Loucy (cell line): ENCODE measurements at regions not wholly inside any gene's neighbourhood (a gene's known extent, or its start where the extent isn't known, plus 50 kb on each side); places are given as distances from the start of the nearest gene placed in this dataset.

Experiments used
- H2AFZ ChIP-seq: fragments of 200-600 bp; sonication (generic); 2 replicates; pipeline ENCODE4 v1.6.0; 2016; ENCODE audit warnings: antibody characterized with exemption, mild to moderate bottlenecking, low read length, moderate library complexity
- H3F3A ChIP-seq: fragments of 200-600 bp; 2 replicates; pipeline ENCODE4 v1.6.0; 2016; ENCODE audit warnings: antibody characterized with exemption, low read depth, mild to moderate bottlenecking
- H3K27me3 ChIP-seq: fragments of 200-600 bp; sonication (generic); 2 replicates; pipeline ENCODE4 v1.6.1; 2014; ENCODE audit warnings: low read length, mild to moderate bottlenecking; ENCODE audit not compliant: insufficient read depth, poor library complexity, severe bottlenecking
- H3K36me3 ChIP-seq: fragments of 200-600 bp; sonication (generic); 2 replicates; pipeline ENCODE4 v1.6.1; 2016; ENCODE audit warnings: low read length; ENCODE audit not compliant: insufficient read depth
- H3K4me1 ChIP-seq: fragments of 200-600 bp; sonication (generic); 2 replicates; pipeline ENCODE4 v1.5.1; 2014; ENCODE audit warnings: low read length, mild to moderate bottlenecking; ENCODE audit not compliant: insufficient read depth, poor library complexity, severe bottlenecking
- H3K4me2 ChIP-seq: fragments of 200-600 bp; sonication (generic); 2 replicates; pipeline ENCODE4 v1.6.0; 2014; ENCODE audit warnings: antibody characterized with exemption, low read length, low read depth, mild to moderate bottlenecking; ENCODE audit not compliant: poor library complexity, severe bottlenecking
- H3K4me3 ChIP-seq: fragments of 200-600 bp; sonication (generic); 2 replicates; pipeline ENCODE4 v1.5.1; 2014; ENCODE audit warnings: low read length, mild to moderate bottlenecking, mixed read lengths; ENCODE audit not compliant: poor library complexity, severe bottlenecking
- H3K79me2 ChIP-seq: fragments of 200-600 bp; sonication (generic); 2 replicates; pipeline ENCODE4 v1.6.1; 2014; ENCODE audit warnings: low read length; ENCODE audit not compliant: insufficient read depth
- H3K9ac ChIP-seq: fragments of 200-600 bp; sonication (generic); 2 replicates; pipeline ENCODE4 v1.6.0; 2014; ENCODE audit warnings: mild to moderate bottlenecking, low read depth, low read length, moderate library complexity; ENCODE audit not compliant: poor library complexity, severe bottlenecking
- H3K9me2 ChIP-seq: fragments of 200-600 bp; sonication (generic); replicated peaks from 2 replicates; pipeline ENCODE4 v1.6.1; 2016; ENCODE audit warnings: low read depth, low read length, mixed read lengths
- H3K9me3 ChIP-seq: fragments of 200-600 bp; sonication (generic); 2 replicates; pipeline ENCODE4 v1.6.1; 2014; ENCODE audit warnings: mild to moderate bottlenecking, antibody characterized with exemption, low read length, low read depth; ENCODE audit not compliant: insufficient read depth
- H4K20me1 ChIP-seq: fragments of 200-600 bp; sonication (generic); 2 replicates; pipeline ENCODE4 v1.6.0; 2014; ENCODE audit warnings: antibody characterized with exemption, low read length, mild to moderate bottlenecking; ENCODE audit not compliant: insufficient read depth, poor library complexity, severe bottlenecking
- EZH2phosphoT487 ChIP-seq: fragments of 200-600 bp; IDR thresholded peaks from 2 replicates; pipeline ENCODE4 v1.6.1; 2018; ENCODE audit warnings: antibody characterized with exemption, mild to moderate bottlenecking, moderate library complexity, borderline replicate concordance
- TF ChIP-seq, protein P1 (sequence below): fragments of 200-600 bp; sonication (generic); conservative IDR thresholded peaks from 2 replicates; pipeline ENCODE4 v1.5.1; 2014; ENCODE audit warnings: mild to moderate bottlenecking, antibody characterized with exemption, low read length

DNA sequence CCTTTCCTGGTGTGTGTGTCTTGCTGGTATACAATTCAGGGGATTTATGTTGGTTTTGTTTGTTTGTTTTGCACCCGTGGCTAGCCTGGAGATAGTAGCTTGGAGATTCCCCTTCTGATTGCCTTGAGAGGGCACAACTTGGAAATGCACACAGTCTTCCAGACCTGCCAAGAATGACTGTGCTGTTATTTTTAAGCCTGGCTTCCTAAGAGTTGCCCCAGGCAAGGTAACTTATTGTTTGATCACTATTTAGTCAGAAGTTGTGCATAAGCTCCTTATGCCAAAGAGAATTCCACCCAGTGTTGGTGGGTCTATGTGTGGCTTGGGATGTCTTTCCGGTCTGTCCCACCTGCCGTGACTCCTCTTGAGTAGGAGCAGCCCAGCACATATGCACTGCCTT, 421.9 kb upstream of the KCNN2 start:
- no peaks in the 10 kb centered on the region for H3F3A ChIP-seq
- H2AFZ ChIP-seq, result no peak overlapping the region
- H3K4me1 ChIP-seq, result no peaks in the 10 kb centered on the region
- no peak overlapping the region for H3K4me3 ChIP-seq
- TF ChIP-seq EZH2phosphoT487, result no peak
- TF ChIP-seq, protein P1, sequence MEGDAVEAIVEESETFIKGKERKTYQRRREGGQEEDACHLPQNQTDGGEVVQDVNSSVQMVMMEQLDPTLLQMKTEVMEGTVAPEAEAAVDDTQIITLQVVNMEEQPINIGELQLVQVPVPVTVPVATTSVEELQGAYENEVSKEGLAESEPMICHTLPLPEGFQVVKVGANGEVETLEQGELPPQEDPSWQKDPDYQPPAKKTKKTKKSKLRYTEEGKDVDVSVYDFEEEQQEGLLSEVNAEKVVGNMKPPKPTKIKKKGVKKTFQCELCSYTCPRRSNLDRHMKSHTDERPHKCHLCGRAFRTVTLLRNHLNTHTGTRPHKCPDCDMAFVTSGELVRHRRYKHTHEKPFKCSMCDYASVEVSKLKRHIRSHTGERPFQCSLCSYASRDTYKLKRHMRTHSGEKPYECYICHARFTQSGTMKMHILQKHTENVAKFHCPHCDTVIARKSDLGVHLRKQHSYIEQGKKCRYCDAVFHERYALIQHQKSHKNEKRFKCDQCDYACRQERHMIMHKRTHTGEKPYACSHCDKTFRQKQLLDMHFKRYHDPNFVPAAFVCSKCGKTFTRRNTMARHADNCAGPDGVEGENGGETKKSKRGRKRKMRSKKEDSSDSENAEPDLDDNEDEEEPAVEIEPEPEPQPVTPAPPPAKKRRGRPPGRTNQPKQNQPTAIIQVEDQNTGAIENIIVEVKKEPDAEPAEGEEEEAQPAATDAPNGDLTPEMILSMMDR, result no peak
- no peaks in the 10 kb centered on the region for H3K79me2 ChIP-seq
- H3K9me3 ChIP-seq, result no peaks in the 10 kb centered on the region
- no peak overlapping the region for H3K9ac ChIP-seq
- H4K20me1 ChIP-seq, result no peaks in the 10 kb centered on the region
- no peaks in the 10 kb centered on the region for H3K36me3 ChIP-seq
- no peaks in the 10 kb centered on the region for H3K27me3 ChIP-seq
- no peak overlapping the region for H3K4me2 ChIP-seq
- H3K9me2 ChIP-seq, result no peaks in the 10 kb centered on the region

- Histone ChIP-seq H2AFZ (no peak overlapping the region), H4K20me1 (no peaks in the 10 kb centered on the region), H3K4me3 (no peak overlapping the region), H3K9ac (no peak overlapping the region), H3K36me3 (no peaks in the 10 kb centered on the region), H3K9me3 (no peaks in the 10 kb centered on the region), H3K4me1 (no peaks in the 10 kb centered on the region), H3K79me2 (no peaks in the 10 kb centered on the region), H3F3A (no peaks in the 10 kb centered on the region), H3K4me2 (no peak overlapping the region), H3K9me2 (no peaks in the 10 kb centered on the region), H3K27me3 (no peaks in the 10 kb centered on the region)
- TF ChIP-seq, protein P1, result no peak
- no peak for TF ChIP-seq EZH2phosphoT487
Measured at GRCh38 chr5:113950186-113950585, 411.7 kb upstream of the KCNN2 start.

DNA sequence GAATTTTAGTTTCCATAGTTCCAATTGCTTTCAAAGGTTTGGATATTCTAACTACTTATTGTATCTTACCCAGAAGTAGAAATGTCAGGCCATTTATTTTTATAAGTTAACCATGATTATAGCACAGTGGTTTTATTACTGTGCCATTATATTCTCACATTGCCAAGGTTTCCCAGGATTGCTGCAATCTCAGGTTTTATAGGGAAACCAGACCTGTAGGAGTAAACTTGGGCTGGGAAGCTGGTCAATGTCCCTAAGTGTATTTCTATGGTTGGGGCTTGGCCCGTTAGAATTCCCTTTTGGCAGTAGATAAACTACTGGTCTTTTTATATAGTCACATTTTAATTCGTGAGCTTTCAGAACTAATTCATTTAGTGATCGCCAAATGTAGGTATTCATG, 396.6 kb upstream of the KCNN2 start:
- Histone ChIP-seq H4K20me1 (no peaks in the 10 kb centered on the region), H3K4me3 (no peak overlapping the region), H3K9me3 (no peaks in the 10 kb centered on the region), H3K9me2 (no peaks in the 10 kb centered on the region), H3K27me3 (no peaks in the 10 kb centered on the region), H3F3A (no peaks in the 10 kb centered on the region), H3K79me2 (no peaks in the 10 kb centered on the region), H3K9ac (no peak overlapping the region), H2AFZ (no peak overlapping the region), H3K36me3 (no peaks in the 10 kb centered on the region), H3K4me2 (no peak overlapping the region), H3K4me1 (no peaks in the 10 kb centered on the region)
- TF ChIP-seq EZH2phosphoT487, result no peak
- TF ChIP-seq, protein P1, result no peak
